Neuronal stem cell (in vitro differentiated cells): ENCODE measurements at regions not wholly inside any gene's neighbourhood (a gene's known extent, or its start where the extent isn't known, plus 50 kb on each side); places are given as distances from the start of the nearest gene placed in this dataset.

Experiments used
- DNase-seq: peaks from one replicate; pipeline ENCODE4 v3.0.0-alpha.2; 2013; ENCODE audit warnings: low spot score
- H2AFZ ChIP-seq: one replicate; pipeline ENCODE4 v1.6.1; 2013; ENCODE audit warnings: mild to moderate bottlenecking, low read length, inconsistent platforms
- H2AK5ac ChIP-seq: 2 replicates; pipeline ENCODE4 v1.6.1; 2013; ENCODE audit warnings: low read depth, mild to moderate bottlenecking, inconsistent platforms, low read length, moderate library complexity, mixed read lengths
- H2BK120ac ChIP-seq: 2 replicates; pipeline ENCODE4 v1.6.1; 2013; ENCODE audit warnings: low read depth, mild to moderate bottlenecking, inconsistent platforms, low read length, moderate library complexity, mixed read lengths
- H2BK12ac ChIP-seq: one replicate; pipeline ENCODE4 v1.6.1; 2013; ENCODE audit warnings: low read length, inconsistent platforms
- H2BK15ac ChIP-seq: 2 replicates; pipeline ENCODE4 v1.6.1; 2013; ENCODE audit warnings: mild to moderate bottlenecking, low read length, inconsistent platforms, mixed read lengths
- H2BK5ac ChIP-seq: one replicate; pipeline ENCODE4 v1.6.1; 2013; ENCODE audit warnings: inconsistent platforms, mild to moderate bottlenecking, low read length, moderate library complexity
- H3K14ac ChIP-seq: one replicate; pipeline ENCODE4 v1.6.1; 2013; ENCODE audit warnings: low read length, inconsistent platforms
- H3K18ac ChIP-seq: 2 replicates; pipeline ENCODE4 v1.6.1; 2013; ENCODE audit warnings: low read length, inconsistent platforms
- H3K23ac ChIP-seq: 2 replicates; pipeline ENCODE4 v1.6.1; 2013; ENCODE audit warnings: low read depth, mild to moderate bottlenecking, mixed read lengths, low read length, inconsistent platforms; ENCODE audit not compliant: poor library complexity
- H3K27ac ChIP-seq: replicated peaks from 3 replicates; pipeline ENCODE4 v1.5.1; 2013; ENCODE audit warnings: low read length, inconsistent platforms
- H3K27me3 ChIP-seq, 3 experiments: 2 replicates each; pipeline ENCODE4 v1.6.1; 2013; ENCODE audit warnings: low read length in 3 of 3, mild to moderate bottlenecking in 2 of 3, inconsistent platforms in 1 of 3, low read depth in 1 of 3, mixed read lengths in 1 of 3, moderate library complexity in 1 of 3; ENCODE audit not compliant: control insufficient read depth in 3 of 3, insufficient read depth in 3 of 3
- H3K36me3 ChIP-seq, 2 donors: replicated peaks in 1 of 2; 2 replicates each; pipeline ENCODE4 v1.6.1; 2013; ENCODE audit warnings: low read length in 2 of 2; ENCODE audit not compliant: control insufficient read depth in 2 of 2, insufficient read depth in 2 of 2
- H3K4ac ChIP-seq: 2 replicates; pipeline ENCODE4 v1.6.1; 2013; ENCODE audit warnings: inconsistent platforms, mild to moderate bottlenecking, low read length, moderate library complexity
- H3K4me1 ChIP-seq, 2 donors: 1 replicate in 1 of 2; 2 replicates in 1 of 2; pipeline ENCODE4 v1.6.1; 2013; ENCODE audit warnings: low read length in 2 of 2, low read depth in 1 of 2; ENCODE audit not compliant: control insufficient read depth in 2 of 2, insufficient read depth in 1 of 2
- H3K4me2 ChIP-seq: one replicate; pipeline ENCODE4 v1.6.1; 2013; ENCODE audit warnings: mild to moderate bottlenecking, low read length, inconsistent platforms; ENCODE audit not compliant: insufficient read depth, poor library complexity, severe bottlenecking
- H3K4me3 ChIP-seq, 2 donors: 2 replicates each; pipeline ENCODE4 v1.5.1; 2013; ENCODE audit warnings: low read length in 2 of 2, mild to moderate bottlenecking in 2 of 2, inconsistent platforms in 1 of 2, moderate library complexity in 1 of 2
- H3K79me1 ChIP-seq: one replicate; pipeline ENCODE4 v1.6.1; 2013; ENCODE audit warnings: low read depth, mild to moderate bottlenecking, inconsistent platforms, low read length, moderate library complexity
- H3K9ac ChIP-seq: one replicate; pipeline ENCODE4 v1.6.1; 2013; ENCODE audit warnings: mild to moderate bottlenecking, low read depth, low read length, inconsistent platforms; ENCODE audit not compliant: poor library complexity
- H3K9me3 ChIP-seq, 2 donors: replicated peaks in 1 of 2; 2 replicates each; pipeline versions ENCODE3 to v1.6.1; 2013; ENCODE audit warnings: low read length in 2 of 2, mild to moderate bottlenecking in 2 of 2, inconsistent platforms in 1 of 2, low read depth in 1 of 2, mixed read lengths in 1 of 2, moderate library complexity in 1 of 2; ENCODE audit not compliant: control insufficient read depth in 2 of 2, insufficient read depth in 1 of 2
- H4K8ac ChIP-seq: one replicate; pipeline ENCODE4 v1.6.1; 2013; ENCODE audit warnings: low read depth, mild to moderate bottlenecking, inconsistent platforms, low read length, moderate library complexity
- H4K91ac ChIP-seq: one replicate; pipeline ENCODE4 v1.6.1; 2013; ENCODE audit warnings: low read length, low read depth, mild to moderate bottlenecking, inconsistent platforms; ENCODE audit not compliant: poor library complexity
- WGBS, 2 donors: extraction: QIAGEN DNeasy Blood & Tissue Kit; methylation state at CpG; one replicate each; pipeline ENCODE4 v1.1.7; 2013; ENCODE audit warnings: missing lambda C conversion rate in 2 of 2, mixed read lengths in 1 of 2; ENCODE audit not compliant: insufficient read length in 2 of 2, insufficient replicate concordance in 1 of 2; ENCODE audit errors: extremely low coverage in 2 of 2; 5-methylcytosine and 5-hydroxymethylcytosine counted together

GRCh38 chr9:115864581-115864980, 289.0 kb upstream of the PAPPA start:
- H3K9ac ChIP-seq: no peak overlapping the region
- no peak overlapping the region for H3K23ac ChIP-seq
- H3K9me3 ChIP-seq: no peaks in the 10 kb centered on the region

GRCh38 chr9:115867326-115867725, 286.3 kb upstream of the PAPPA start:
- Histone ChIP-seq H3K4me3 (no peak overlapping the region), H3K9ac (no peak overlapping the region), H2BK12ac (no peak overlapping the region), H4K91ac (no peak overlapping the region), H3K4me2 (no peak overlapping the region), H2BK120ac (no peak overlapping the region), H3K4ac (no peak overlapping the region), H3K79me1 (no peaks in the 10 kb centered on the region), H2AK5ac (no peak overlapping the region), H3K27ac (no peak overlapping the region), H3K27me3 (no peaks in the 10 kb centered on the region), H3K23ac (no peak overlapping the region), H3K14ac (no peak overlapping the region), H2BK15ac (no peak overlapping the region), H3K9me3 (no peaks in the 10 kb centered on the region), H3K36me3 (no peaks in the 10 kb centered on the region), H3K4me1 (peaks cover 0 to 2% of the 10 kb centered on the region in 2 donors), H3K18ac (no peak overlapping the region), H4K8ac (no peak overlapping the region), H2BK5ac (no peak overlapping the region), H2AFZ (no peak overlapping the region)
- DNase-seq: no peak

More at GRCh38 chr9:115864581-115864980, 289.0 kb upstream of the PAPPA start:
- Histone ChIP-seq H3K14ac (no peak overlapping the region), H3K4ac (no peak overlapping the region), H2BK5ac (no peak overlapping the region), H3K36me3 (no peaks in the 10 kb centered on the region), H4K8ac (no peak overlapping the region), H3K79me1 (no peaks in the 10 kb centered on the region), H3K4me1 (no peaks in the 10 kb centered on the region), H2BK15ac (no peak overlapping the region), H2AK5ac (no peak overlapping the region), H3K4me3 (no peak overlapping the region), H3K27me3 (no peaks in the 10 kb centered on the region), H2BK12ac (no peak overlapping the region), H2BK120ac (no peak overlapping the region), H3K4me2 (no peak overlapping the region), H3K18ac (no peak overlapping the region), H4K91ac (no peak overlapping the region), H2AFZ (no peak overlapping the region), H3K27ac (no peak overlapping the region)
- no peak for DNase-seq

- WGBS, 2 donors: no CpG with 5 or more reads among the region's 3 CpGs
- no peak overlapping the region for H3K27ac ChIP-seq
- no peak overlapping the region for H4K91ac ChIP-seq
- H2BK12ac ChIP-seq: no peak overlapping the region
- no peak overlapping the region for H3K9ac ChIP-seq
- no peaks in the 10 kb centered on the region for H3K9me3 ChIP-seq
- DNase-seq: no peak
- H4K8ac ChIP-seq: no peak overlapping the region
- no peak overlapping the region for H3K4me2 ChIP-seq
- H3K27me3 ChIP-seq: no peaks in the 10 kb centered on the region
- no peak overlapping the region for H3K4me3 ChIP-seq
- H3K36me3 ChIP-seq: no peaks in the 10 kb centered on the region
- no peak overlapping the region for H2BK120ac ChIP-seq
- H3K4me1 ChIP-seq: peaks cover 0 to 3% of the 10 kb centered on the region in 2 donors
- H2AK5ac ChIP-seq: no peak overlapping the region
- H2BK5ac ChIP-seq: no peak overlapping the region
- H3K18ac ChIP-seq: no peak overlapping the region
- H2BK15ac ChIP-seq: no peak overlapping the region
- H3K23ac ChIP-seq: no peak overlapping the region
- H3K14ac ChIP-seq: no peak overlapping the region
- no peaks in the 10 kb centered on the region for H3K79me1 ChIP-seq
- no peak overlapping the region for H2AFZ ChIP-seq
- H3K4ac ChIP-seq: peak overlapping the region; percentile 42
These were observed 275.6 kb upstream of the PAPPA start for GRCh38 chr9:115877852-115878438.

- H3K4ac ChIP-seq: no peak overlapping the region
- no peak overlapping the region for H2AFZ ChIP-seq
- no peak overlapping the region for H2BK5ac ChIP-seq
- no peak overlapping the region for H3K18ac ChIP-seq
- H4K8ac ChIP-seq: no peak overlapping the region
- H3K4me1 ChIP-seq: peaks cover 0 to 3% of the 10 kb centered on the region in 2 donors
- H3K9ac ChIP-seq: no peak overlapping the region
- no peak overlapping the region for H3K4me2 ChIP-seq
- H2BK120ac ChIP-seq: no peak overlapping the region
- H3K79me1 ChIP-seq: no peaks in the 10 kb centered on the region
- no peaks in the 10 kb centered on the region for H3K36me3 ChIP-seq
- H2BK15ac ChIP-seq: no peak overlapping the region
- H3K9me3 ChIP-seq: no peaks in the 10 kb centered on the region
- H3K4me3 ChIP-seq: no peak overlapping the region
- no CpG with 5 or more reads among the region's 3 CpGs for WGBS, 2 donors
- no peak overlapping the region for H2AK5ac ChIP-seq
- H4K91ac ChIP-seq: no peak overlapping the region
- H3K14ac ChIP-seq: no peak overlapping the region
- no peak overlapping the region for H3K23ac ChIP-seq
- no peaks in the 10 kb centered on the region for H3K27me3 ChIP-seq
- no peak overlapping the region for H3K27ac ChIP-seq
- H2BK12ac ChIP-seq: no peak overlapping the region
- no peak for DNase-seq
These were observed 274.1 kb upstream of the PAPPA start for GRCh38 chr9:115879451-115879850.
